HFF-Myc (cell line): ENCODE measurements at regions not wholly inside any gene's neighbourhood (a gene's known extent, or its start where the extent isn't known, plus 50 kb on each side); places are given as distances from the start of the nearest gene placed in this dataset.

ENCODE experiments used
- DNase-seq: peaks from one replicate; pipeline ENCODE4 v3.0.0-alpha.2; 2011; ENCODE audit warnings: low read depth; ENCODE audit errors: extremely low read depth
- H3K4me3 ChIP-seq: replicated peaks from 2 replicates; pipeline ENCODE4 v1.5.1; 2011; ENCODE audit warnings: low read depth, mild to moderate bottlenecking, control low read depth, low read length
- TF ChIP-seq, protein P1 (sequence below): IDR thresholded peaks from 2 replicates; pipeline ENCODE4 v1.5.1; 2012; ENCODE audit warnings: mild to moderate bottlenecking, low read depth, low read length, control low read depth; ENCODE audit errors: missing control alignments

DNA sequence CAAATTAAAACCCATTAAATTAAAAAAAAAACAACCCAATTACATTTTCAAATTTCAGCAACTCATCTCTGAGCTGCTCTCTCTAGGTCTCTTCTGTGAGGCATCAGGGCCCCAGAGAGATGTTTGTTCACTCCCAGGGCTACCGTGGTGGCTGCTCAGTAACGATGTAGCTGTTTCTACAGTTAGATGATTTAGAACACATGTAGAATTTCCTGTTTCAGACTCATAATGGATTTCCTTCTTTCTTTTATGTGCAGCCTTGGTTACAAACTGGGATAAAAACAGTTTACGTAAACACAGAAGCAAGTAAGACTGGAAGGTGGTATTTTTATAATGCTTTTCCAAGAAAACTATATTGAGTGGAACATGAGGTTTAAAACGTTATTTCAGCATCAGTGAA lies 116.1 kb upstream of the CCN2 start:
- peak; percentile 82 for DNase-seq
- TF ChIP-seq, protein P1, sequence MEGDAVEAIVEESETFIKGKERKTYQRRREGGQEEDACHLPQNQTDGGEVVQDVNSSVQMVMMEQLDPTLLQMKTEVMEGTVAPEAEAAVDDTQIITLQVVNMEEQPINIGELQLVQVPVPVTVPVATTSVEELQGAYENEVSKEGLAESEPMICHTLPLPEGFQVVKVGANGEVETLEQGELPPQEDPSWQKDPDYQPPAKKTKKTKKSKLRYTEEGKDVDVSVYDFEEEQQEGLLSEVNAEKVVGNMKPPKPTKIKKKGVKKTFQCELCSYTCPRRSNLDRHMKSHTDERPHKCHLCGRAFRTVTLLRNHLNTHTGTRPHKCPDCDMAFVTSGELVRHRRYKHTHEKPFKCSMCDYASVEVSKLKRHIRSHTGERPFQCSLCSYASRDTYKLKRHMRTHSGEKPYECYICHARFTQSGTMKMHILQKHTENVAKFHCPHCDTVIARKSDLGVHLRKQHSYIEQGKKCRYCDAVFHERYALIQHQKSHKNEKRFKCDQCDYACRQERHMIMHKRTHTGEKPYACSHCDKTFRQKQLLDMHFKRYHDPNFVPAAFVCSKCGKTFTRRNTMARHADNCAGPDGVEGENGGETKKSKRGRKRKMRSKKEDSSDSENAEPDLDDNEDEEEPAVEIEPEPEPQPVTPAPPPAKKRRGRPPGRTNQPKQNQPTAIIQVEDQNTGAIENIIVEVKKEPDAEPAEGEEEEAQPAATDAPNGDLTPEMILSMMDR: no peak
- H3K4me3 ChIP-seq: no peak overlapping the region

DNA sequence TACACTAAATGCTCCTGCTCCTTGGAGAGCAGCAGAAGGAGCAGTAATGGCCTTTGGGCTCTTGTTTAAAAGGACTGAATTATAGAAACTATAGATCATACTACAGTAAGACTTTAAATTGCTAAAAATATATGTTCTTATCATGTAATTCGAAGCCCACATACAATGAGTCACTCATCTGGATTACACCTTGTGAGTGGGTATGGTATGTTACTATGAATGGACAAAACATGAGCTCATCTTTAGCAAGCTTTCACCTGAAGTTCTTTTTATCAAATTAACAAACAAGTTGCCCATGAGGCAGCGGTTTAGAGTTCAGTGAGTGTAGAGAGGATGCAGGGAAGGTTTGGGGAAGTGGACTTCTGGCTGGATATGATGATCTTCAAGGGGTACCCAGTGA lies 114.4 kb upstream of the CCN2 start:
- no peak for DNase-seq
- TF ChIP-seq, protein P1: no peak
- H3K4me3 ChIP-seq: no peak overlapping the region

DNA sequence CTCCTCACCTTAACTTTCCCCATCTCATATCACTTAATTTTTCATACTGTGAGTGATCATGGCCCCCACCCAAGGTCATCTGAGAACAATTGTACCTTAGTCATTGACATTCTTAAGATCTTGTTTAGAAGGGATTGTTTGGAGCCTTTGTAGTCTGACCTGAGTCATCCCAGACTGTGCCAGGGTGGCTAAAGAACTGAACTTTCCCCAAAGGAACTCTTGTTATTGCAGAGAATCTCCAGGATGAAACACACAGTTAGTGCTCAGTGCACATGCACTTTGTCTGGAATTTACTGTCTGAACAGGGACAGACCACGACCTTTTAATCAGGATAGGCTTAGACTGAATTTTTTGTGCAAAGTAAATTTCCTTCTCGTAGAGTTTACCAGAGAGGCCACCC lies 112.6 kb upstream of the CCN2 start:
- peak; percentile 22 for DNase-seq
- TF ChIP-seq, protein P1: no peak

DNA sequence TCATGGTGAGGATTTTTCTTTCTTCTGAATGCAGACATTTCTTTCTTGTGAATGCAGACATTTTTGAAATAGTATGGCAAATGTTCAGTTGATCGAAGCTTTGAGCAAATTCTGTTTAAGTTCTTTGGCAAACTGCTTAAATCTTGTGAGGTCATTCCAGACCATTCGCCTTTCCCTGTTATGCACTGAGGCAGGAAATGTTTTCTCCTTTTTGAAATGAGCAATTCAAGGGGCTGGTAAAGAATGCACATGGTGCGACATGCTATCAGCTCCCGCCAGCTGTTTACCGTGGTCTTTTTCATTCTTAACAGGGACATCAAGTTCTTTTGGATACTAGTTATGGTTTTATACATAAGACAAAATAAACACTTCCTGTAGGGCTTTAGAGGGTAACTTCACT lies 112.0 kb upstream of the CCN2 start:
- no peak for DNase-seq
- no peak overlapping the region for H3K4me3 ChIP-seq
- TF ChIP-seq, protein P1: no peak

More for the DNA sequence above, 112.6 kb upstream of the CCN2 start:
- no peak overlapping the region for H3K4me3 ChIP-seq

DNA sequence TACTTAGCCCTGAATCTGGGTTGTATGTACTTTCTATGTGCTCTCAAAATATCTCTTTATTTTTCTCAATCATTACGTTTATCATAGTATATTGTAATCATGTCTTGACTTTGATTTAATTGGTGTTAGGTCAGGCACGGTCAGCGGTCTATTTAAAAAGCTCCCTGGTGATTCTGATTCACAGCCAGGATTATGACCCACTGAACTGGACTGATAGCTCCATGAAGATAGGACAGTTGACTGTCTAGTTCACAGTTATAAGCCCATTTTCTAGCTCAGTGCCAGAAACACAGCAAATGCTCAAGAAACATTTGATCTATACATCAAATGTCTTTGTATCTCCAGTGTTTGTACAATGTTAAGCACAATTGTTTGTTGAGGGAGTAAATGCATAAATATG lies 111.5 kb upstream of the CCN2 start:
- DNase-seq: no peak
- TF ChIP-seq, protein P1: no peak

DNA sequence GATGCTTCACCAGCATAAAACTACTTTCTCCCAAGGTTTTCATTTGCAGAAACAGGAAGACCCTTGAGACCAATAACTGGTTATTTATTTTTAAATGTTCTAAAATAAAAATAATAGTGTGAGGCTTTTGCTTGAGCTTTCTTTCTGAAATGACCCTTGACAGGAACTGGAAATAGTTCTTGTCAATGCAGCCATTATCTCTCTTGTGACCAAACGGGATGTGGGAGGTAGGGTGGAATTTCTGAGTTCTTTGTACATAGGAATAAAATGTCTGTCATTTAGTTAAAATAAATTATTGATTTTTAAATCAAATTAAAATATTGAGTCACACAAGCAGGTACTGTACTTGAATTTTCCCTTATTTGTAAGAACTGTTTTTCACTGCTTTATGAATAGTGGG lies 110.2 kb upstream of the CCN2 start:
- no peak for DNase-seq
- TF ChIP-seq, protein P1: no peak
- H3K4me3 ChIP-seq: no peak overlapping the region

More for the DNA sequence above, 111.5 kb upstream of the CCN2 start:
- H3K4me3 ChIP-seq: no peak overlapping the region

DNA sequence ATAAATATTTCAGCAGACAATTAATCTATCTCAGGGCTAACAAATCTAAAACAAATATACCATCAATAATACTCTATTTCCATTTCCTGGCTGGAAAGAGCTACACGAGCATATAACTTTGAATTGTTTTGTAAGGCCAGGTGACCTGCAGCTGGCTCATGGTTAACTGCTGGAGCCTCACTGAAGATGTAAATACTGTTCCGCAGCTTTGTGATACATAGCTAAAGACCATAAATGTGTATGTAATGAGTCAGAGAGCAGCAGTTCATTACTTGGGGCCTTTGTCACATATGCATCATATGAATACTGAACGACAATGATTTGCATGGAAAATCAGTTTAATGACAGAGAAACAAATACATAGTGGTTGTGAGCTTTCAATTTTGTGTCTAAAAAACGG lies 109.4 kb upstream of the CCN2 start:
- H3K4me3 ChIP-seq: no peak overlapping the region
- TF ChIP-seq, protein P1: no peak
- DNase-seq: peak; percentile 56
